Epidermal melanocyte (primary cell): ENCODE measurements at regions not wholly inside any gene's neighbourhood (a gene's known extent, or its start where the extent isn't known, plus 50 kb on each side); places are given as distances from the start of the nearest gene placed in this dataset.

Experiments used
- DNase-seq: peaks from one replicate; pipeline ENCODE4 v3.0.0; 2011; ENCODE audit warnings: low spot score; ENCODE audit not compliant: insufficient read length

DNA sequence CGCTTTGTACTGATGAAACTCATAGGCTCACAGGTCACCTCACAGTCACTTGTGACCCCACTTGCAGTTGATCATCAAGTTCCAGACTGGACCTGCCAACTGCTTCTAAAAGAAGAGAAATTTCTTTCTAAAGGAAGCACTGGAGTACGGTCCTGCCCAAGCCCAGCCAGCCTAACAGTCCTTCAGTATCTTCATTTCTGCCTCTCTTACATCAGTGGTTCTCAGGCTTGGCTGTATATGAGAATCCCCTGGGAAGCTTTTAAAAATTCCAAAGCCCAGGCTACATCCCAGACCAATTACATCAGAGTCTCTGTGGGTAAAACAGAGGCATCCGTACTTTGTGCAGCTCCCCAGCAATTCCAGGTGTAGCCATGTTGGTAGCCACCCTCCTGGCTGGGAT, 282.1 kb downstream of the NFIB start:
- DNase-seq = no peak

DNA sequence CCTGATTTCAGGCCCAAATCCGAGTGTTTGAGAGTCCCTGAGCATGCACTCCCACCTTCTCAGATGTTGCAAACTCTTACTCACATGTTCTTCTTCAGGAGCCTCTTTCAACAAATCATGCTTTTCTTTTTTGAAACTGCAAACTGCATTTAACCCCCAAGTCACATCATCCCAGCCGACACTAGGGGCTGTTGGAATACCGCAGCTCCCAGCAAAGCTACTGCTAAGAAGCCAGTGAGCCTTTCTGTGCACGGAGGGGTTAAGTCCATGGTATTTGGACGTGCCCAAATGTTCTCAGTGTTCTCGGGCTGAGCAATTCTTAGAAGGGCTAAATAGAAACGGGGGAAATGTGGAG, 282.9 kb downstream of the NFIB start:
- DNase-seq = no peak

DNA sequence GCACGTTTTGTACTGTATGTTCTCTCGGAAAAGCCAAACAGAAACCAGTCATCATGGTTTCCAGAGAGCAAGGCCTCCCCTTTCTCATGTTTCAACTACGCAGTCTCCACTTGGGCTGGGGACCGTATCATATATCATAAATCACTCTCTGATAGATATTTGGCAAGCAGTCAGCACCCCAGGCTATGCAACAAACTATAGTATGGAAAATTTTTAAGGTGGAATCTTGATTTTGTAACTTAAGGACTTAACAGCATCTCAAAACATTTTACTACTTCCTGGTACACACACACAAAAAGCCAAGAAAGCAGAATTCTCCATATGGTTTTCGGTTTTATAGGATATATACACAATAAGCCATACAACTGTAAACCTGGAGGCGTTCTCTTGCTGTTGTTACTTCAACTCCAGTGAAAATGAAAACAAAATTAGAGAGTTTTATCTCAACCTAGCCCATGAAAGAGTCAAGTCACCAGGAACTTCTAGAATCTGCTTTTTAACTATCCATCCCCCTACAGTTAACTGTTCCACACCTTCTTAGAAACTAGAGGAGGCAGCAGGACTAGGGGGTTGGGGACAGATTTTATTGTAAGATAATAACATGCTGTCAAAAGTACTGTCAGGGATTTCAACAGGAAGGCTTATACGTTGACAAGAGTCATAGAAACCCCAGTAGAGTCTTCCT, 283.4 kb downstream of the NFIB start:
- DNase-seq = no peak

DNA sequence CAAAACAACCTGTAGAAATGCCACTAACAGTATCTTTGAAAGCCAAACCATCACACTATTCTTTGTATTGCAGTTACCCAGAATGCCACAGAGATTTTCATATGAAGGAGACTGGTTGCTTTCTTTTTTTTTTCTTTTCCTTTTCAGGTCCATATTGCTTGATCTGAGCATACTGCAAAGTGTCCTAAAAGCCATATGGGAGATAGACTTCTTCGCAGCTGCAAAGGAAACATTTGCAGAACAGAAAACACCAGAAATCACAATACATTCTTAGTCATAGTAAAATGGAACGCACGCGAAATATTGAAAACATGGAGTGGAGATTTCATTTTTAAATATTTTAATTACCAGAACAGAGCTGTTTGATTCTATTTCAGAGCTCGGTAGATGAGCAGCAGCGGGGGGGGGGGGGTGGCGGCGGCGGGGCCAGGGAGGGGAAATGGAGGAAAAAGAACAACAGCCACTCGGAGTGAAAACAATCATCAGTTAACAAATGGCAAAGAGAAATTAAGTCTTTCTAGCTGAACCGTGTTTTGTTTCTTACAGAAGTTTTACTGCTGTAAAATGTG, 284.1 kb downstream of the NFIB start:
- no peak for DNase-seq

GRCh38 chr9:14027116-14027800, 286.7 kb downstream of the NFIB start:
- DNase-seq = no peak

DNA sequence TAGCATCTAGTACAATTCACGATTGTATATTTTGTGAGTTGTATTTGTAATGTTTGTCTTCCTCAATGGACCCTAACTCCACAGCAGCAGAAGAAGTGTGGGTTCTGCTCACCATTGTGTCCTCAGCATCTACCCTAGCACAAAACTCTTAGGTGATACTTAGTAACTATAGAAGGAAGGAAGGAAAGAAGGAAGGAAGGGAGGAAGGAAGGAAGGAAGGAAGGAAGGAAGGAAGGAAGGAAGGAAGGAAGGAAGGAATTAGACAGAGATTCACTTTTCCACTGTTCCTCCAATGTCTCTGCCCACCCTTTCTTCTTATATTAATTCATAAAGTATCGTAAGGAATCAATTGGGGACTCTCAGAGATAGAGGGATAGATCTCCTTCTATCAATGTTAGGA, 288.2 kb downstream of the NFIB start:
- DNase-seq = no peak

GRCh38 chr9:14023285-14023684, 290.7 kb downstream of the NFIB start:
- DNase-seq = no peak

DNA sequence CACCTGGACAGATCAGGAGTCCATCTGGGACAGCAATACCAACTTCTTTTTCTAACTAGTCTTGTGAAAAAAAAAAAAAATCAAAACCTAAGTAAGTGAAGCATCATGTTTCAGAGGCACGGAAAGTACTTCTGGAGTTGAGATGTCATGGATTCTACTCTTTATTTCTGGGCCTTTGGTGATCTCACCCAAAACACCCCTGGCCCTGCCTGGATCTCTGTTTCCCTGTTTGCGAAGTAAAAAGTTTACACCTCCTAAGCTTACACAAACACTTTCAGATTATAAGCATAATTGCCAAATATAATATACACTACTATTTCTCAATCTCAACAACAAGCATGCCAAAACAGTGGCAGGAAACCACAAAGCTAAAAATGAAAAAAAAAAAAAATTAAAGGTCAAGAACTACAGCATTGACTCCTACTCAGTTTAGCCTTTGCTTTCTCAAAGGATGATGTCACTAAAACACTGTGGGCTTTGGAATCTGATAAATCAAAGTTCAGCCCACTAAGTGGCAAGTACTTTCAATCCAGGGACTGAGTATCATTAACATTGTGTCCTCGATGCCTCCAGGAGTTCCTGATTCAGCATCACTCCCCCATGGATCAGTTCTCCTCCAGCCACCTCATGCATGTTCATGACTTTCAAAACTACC, 291.9 kb downstream of the NFIB start:
- no peak for DNase-seq

GRCh38 chr9:14018081-14018480, 295.9 kb downstream of the NFIB start:
- DNase-seq = no peak

DNA sequence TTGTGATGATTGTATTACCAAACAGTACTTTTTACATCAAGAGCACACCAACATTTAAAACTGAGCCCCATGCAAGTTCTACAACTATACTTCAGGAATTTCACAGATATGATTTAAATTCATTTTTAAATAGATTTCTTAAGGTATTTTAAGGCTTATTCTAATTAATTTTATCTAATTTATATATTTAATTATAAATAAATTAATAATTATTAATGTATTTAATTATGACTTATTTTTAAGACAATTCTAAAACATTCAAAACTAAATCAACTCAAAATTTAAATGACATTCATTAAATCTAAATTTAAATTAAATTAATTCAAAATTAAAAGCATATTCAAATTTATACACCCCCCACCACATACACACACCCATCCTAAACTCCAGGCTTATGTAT, 299.2 kb downstream of the NFIB start:
- DNase-seq = no peak

DNA sequence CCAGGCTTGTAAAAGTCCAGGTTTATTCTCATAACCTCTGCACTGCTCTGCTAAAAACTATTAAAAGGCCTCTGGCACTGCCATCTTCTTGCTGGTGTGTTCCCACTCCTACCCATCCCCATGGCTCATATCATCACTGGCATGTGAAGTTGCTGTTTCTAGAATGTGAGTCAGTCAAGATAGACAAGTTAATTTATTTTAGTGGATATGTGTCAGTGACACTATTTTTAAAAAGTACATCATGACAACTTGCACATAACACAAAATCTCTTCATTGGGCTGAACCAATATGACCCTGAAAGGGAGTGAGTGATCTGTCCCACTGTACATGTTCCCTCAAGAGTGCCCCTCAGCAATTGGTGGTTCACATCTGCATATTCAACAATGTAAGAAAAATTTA, 299.7 kb downstream of the NFIB start:
- no peak for DNase-seq

- DNase-seq = no peak
Measured at GRCh38 chr9:14011799-14012560, 302.0 kb downstream of the NFIB start.

DNA sequence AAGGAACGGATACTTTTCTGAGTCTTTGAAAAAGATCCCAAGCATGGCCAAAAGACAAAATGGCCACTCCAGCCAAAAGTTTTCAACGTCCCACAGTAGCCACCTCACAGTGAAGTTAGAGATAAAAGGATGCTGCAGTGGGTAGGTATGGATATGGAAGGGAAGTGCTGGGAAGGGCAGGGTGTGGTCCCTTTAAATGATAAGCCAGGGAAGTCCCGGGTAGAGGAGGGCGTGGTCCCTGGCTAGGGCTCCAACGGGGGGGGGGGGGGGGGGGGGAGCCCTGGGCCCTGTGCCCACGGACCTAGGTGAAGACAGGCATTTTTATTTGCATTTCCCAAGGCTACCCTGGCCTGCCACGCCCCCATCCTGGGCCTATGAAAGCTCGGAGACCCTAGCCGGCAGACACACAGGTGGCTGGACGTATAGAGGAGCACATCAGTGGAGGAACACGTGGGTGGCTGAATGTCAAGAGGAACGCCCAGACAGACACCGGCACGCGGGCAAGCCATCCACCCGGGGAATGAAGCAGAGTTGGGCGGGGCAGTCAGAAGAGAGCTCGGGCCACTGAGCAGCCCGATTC, 306.7 kb downstream of the NFIB start:
- no peak for DNase-seq

DNA sequence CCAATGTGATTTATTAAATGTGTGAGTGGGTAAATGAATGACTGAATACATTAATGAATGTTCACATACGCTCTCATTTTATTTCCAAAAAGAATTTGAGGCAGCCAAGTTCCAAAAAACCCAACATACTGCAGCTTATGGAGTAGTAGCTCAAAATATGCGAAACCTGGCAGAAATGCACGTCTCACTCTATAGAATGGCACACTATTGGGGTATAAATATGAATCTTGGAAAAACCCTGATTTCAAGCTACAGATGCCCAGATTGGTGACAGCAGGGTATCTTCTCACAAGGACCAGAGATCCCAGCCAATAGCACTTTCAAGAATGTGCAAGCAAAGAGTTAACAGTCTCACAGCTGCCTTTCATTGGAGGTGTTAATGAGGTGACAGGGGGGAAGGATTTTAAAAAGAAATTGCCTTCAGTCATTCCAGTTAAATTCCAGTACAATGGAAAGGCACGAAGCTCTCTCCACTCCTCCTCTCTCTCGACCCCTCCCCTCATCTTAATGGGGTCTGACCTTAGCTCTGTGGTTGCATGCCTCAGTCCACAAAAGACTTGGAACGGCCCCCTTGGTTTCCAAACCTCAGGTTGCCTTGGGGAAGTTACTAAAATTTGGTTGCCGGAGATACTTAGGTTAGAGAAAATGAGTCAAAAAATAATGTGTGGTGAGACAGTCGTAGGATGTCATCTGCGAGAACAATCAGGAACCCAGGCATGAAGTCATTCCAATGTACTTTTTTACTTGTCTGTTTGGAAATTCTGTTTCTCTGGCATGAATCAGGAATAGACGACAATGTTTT, 307.4 kb downstream of the NFIB start:
- DNase-seq = no peak

GRCh38 chr9:14004110-14004509, 309.8 kb downstream of the NFIB start:
- no peak for DNase-seq

- DNase-seq = no peak
Measured at GRCh38 chr9:13994240-13994639, 319.7 kb downstream of the NFIB start.

DNA sequence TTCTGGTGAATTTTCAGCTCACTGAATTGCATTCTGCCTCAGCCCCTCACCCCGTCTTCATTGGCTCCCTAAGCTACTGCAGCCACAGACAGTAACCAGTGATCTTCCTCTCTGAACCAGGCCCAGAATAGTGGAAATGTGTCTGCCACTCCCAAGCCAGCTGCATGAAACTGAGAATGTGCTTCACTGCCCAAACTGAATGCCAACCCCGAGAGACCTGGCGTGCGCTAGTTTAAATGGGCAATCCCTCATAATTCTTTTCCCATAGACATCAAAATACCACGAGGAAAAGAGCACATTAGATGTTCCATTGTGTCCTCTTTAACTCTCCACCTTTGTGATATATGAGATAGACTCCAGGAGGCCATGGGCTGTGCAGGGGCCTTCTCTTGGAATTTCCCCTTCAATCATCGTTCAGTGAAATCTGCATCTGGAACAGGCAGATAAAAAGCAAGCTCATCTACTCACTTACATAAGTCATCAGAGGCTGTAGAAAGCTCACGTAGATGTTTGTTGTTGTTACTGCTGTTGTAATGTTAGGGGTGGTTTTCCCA, 320.2 kb downstream of the NFIB start:
- no peak for DNase-seq

DNA sequence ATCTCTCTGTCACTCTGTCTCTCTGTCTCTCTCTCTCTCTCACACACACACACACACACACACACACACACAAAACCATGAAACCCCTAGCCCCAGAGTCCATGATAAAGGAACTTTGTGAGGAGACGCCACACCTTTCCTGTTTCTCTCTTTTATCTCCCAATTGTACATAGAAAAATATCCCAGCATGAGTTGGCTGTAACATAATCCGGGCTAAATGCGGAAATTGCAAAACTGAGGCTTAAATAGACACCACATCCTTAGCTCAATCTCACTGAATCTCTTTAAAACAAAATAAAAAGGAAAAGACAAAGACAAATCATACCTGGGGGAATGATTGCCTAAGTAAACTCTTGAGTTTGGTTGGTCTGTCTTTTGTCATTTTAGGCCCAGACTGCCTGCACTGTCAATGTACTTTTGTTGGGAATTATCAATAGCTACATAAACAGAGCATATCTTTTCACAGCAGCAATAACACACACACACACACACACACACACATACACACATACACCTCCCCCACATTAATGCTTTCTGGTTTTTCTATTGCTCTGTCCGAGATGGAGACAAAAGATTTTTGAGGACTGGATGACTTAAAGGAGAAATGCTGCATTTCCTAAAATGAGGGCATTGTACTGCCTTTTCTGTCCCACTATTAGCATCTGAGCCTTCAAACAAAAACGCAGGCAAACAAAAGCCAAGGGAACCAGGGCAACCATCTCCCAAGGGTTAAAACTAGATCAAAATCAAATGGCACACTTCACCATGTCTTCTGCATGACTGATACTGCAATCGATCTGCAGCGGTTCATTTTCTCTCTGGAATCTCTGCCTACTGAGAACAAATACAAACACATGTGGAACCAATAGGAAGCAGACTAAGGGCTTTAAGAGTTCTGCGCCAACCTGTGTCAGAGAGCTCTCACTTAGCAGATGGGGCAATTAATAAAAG, 321.5 kb downstream of the NFIB start:
- no peak for DNase-seq

GRCh38 chr9:13991395-13991794, 322.5 kb downstream of the NFIB start:
- no peak for DNase-seq
